ENCODE measurements at regions not wholly inside any gene's neighbourhood (a gene's known extent, or its start where the extent isn't known, plus 50 kb on each side); places are given as distances from the start of the nearest gene placed in this dataset.

DNA sequence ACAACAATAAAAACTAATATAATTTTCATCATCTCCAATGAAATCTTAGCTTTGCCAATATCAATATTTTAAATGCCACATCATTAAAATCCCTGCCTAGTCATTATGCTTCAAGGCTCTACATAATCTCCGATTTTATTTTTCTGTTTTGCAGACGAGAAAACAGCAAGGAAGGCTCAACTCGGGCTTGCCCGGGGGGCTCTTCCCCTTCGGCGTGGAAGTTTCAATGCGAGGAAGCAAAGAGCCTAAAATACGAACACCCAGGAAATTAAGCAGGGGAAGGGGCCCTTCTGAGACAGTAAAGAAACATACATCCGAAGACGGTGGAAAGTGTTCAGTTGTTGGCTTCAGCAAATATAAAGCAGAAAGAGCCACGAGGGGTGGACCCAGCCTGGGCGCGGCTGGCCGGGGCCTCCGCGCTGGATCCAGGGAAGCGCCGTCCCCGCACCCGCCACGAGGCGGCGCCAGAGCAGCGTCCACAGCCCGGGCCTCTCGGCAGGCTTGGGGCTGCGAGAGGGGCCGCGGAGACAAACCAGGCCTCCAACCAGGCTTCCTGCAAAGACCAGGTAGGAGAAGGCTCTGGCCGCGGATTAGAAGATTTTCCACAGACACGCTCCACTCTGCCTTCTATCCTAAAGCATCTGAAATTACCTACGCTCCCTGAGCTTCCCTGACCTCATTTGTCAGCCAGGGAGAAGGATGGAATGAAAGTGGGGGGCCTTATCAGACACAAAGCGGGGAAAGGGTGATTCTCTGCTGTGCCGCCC lies 77.2 kb downstream of the SERPINA3 start:
- H3K27me3 Mint-ChIP-seq (ENCODE audit: low read depth) = peaks cover 24% of the 10 kb centered on the region
- no peaks in the 10 kb centered on the region for H3K36me3 Mint-ChIP-seq
- TF ChIP-seq, protein P1, sequence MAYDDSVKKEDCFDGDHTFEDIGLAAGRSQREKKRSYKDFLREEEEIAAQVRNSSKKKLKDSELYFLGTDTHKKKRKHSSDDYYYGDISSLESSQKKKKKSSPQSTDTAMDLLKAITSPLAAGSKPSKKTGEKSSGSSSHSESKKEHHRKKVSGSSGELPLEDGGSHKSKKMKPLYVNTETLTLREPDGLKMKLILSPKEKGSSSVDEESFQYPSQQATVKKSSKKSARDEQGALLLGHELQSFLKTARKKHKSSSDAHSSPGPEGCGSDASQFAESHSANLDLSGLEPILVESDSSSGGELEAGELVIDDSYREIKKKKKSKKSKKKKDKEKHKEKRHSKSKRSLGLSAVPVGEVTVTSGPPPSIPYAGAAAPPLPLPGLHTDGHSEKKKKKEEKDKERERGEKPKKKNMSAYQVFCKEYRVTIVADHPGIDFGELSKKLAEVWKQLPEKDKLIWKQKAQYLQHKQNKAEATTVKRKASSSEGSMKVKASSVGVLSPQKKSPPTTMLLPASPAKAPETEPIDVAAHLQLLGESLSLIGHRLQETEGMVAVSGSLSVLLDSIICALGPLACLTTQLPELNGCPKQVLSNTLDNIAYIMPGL (CRISPR knock-in tag; IDR thresholded peaks at IDR 0.05) = peak; percentile 60; the same call in 1 of the 2 replicates
- TF ChIP-seq ETV6 (CRISPR knock-in tag; IDR thresholded peaks at IDR 0.05) = no peak
- TF ChIP-seq, protein P2, sequence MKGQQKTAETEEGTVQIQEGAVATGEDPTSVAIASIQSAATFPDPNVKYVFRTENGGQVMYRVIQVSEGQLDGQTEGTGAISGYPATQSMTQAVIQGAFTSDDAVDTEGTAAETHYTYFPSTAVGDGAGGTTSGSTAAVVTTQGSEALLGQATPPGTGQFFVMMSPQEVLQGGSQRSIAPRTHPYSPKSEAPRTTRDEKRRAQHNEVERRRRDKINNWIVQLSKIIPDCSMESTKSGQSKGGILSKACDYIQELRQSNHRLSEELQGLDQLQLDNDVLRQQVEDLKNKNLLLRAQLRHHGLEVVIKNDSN (CRISPR knock-in tag; IDR thresholded peaks at IDR 0.05) = no peak
- TF ChIP-seq, protein P3, sequence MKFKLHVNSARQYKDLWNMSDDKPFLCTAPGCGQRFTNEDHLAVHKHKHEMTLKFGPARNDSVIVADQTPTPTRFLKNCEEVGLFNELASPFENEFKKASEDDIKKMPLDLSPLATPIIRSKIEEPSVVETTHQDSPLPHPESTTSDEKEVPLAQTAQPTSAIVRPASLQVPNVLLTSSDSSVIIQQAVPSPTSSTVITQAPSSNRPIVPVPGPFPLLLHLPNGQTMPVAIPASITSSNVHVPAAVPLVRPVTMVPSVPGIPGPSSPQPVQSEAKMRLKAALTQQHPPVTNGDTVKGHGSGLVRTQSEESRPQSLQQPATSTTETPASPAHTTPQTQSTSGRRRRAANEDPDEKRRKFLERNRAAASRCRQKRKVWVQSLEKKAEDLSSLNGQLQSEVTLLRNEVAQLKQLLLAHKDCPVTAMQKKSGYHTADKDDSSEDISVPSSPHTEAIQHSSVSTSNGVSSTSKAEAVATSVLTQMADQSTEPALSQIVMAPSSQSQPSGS (CRISPR knock-in tag; IDR thresholded peaks at IDR 0.05; ENCODE audit: borderline replicate concordance, low read depth) = no peak
- TF ChIP-seq MYBL2 (CRISPR knock-in tag; IDR thresholded peaks at IDR 0.05) = no peak
- TF ChIP-seq, protein P4, sequence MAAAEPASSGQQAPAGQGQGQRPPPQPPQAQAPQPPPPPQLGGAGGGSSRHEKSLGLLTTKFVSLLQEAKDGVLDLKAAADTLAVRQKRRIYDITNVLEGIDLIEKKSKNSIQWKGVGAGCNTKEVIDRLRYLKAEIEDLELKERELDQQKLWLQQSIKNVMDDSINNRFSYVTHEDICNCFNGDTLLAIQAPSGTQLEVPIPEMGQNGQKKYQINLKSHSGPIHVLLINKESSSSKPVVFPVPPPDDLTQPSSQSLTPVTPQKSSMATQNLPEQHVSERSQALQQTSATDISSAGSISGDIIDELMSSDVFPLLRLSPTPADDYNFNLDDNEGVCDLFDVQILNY (CRISPR knock-in tag; IDR thresholded peaks at IDR 0.05) = no peak
- TF ChIP-seq, protein P5, sequence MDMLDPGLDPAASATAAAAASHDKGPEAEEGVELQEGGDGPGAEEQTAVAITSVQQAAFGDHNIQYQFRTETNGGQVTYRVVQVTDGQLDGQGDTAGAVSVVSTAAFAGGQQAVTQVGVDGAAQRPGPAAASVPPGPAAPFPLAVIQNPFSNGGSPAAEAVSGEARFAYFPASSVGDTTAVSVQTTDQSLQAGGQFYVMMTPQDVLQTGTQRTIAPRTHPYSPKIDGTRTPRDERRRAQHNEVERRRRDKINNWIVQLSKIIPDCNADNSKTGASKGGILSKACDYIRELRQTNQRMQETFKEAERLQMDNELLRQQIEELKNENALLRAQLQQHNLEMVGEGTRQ (CRISPR knock-in tag; IDR thresholded peaks at IDR 0.05) = no peak
- TF ChIP-seq, protein P6, sequence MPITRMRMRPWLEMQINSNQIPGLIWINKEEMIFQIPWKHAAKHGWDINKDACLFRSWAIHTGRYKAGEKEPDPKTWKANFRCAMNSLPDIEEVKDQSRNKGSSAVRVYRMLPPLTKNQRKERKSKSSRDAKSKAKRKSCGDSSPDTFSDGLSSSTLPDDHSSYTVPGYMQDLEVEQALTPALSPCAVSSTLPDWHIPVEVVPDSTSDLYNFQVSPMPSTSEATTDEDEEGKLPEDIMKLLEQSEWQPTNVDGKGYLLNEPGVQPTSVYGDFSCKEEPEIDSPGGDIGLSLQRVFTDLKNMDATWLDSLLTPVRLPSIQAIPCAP (CRISPR knock-in tag; IDR thresholded peaks at IDR 0.05) = no peak
- TF ChIP-seq, protein P7, sequence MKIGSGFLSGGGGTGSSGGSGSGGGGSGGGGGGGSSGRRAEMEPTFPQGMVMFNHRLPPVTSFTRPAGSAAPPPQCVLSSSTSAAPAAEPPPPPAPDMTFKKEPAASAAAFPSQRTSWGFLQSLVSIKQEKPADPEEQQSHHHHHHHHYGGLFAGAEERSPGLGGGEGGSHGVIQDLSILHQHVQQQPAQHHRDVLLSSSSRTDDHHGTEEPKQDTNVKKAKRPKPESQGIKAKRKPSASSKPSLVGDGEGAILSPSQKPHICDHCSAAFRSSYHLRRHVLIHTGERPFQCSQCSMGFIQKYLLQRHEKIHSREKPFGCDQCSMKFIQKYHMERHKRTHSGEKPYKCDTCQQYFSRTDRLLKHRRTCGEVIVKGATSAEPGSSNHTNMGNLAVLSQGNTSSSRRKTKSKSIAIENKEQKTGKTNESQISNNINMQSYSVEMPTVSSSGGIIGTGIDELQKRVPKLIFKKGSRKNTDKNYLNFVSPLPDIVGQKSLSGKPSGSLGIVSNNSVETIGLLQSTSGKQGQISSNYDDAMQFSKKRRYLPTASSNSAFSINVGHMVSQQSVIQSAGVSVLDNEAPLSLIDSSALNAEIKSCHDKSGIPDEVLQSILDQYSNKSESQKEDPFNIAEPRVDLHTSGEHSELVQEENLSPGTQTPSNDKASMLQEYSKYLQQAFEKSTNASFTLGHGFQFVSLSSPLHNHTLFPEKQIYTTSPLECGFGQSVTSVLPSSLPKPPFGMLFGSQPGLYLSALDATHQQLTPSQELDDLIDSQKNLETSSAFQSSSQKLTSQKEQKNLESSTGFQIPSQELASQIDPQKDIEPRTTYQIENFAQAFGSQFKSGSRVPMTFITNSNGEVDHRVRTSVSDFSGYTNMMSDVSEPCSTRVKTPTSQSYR (CRISPR knock-in tag; IDR thresholded peaks at IDR 0.05) = no peak
- TF ChIP-seq TP53 (CRISPR knock-in tag; IDR thresholded peaks at IDR 0.05) = no peak
- TF ChIP-seq TEAD1 (CRISPR knock-in tag; IDR thresholded peaks at IDR 0.05) = no peak
- TF ChIP-seq HMGA2 (CRISPR knock-in tag; IDR thresholded peaks at IDR 0.05) = no peak
- TF ChIP-seq SP1 (CRISPR knock-in tag; conservative IDR thresholded peaks at IDR 0.05) = no peak; the same call in 1 of the 2 replicates
- TF ChIP-seq, protein P8, sequence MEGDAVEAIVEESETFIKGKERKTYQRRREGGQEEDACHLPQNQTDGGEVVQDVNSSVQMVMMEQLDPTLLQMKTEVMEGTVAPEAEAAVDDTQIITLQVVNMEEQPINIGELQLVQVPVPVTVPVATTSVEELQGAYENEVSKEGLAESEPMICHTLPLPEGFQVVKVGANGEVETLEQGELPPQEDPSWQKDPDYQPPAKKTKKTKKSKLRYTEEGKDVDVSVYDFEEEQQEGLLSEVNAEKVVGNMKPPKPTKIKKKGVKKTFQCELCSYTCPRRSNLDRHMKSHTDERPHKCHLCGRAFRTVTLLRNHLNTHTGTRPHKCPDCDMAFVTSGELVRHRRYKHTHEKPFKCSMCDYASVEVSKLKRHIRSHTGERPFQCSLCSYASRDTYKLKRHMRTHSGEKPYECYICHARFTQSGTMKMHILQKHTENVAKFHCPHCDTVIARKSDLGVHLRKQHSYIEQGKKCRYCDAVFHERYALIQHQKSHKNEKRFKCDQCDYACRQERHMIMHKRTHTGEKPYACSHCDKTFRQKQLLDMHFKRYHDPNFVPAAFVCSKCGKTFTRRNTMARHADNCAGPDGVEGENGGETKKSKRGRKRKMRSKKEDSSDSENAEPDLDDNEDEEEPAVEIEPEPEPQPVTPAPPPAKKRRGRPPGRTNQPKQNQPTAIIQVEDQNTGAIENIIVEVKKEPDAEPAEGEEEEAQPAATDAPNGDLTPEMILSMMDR (IDR thresholded peaks at IDR 0.05) = peak; percentile 95
- peaks cover 9% of the 10 kb centered on the region for H3K4me1 Mint-ChIP-seq
- ATAC-seq (peak; percentile 84), DNase-seq (ENCODE audit: low spot score) (peak; percentile 82)
- H3K27ac Mint-ChIP-seq = no peak overlapping the region
- ChIA-PET CTCF (interaction anchor here (0.9 to 2.6 kb wide), 5 partner anchors 18 to 743 kb away, joined by 3 to 20 read pairs (median 5); no protein-coding TSS in a partner anchor), POLR2A (no interaction called here)
- peak overlapping the region; percentile 38; the same call in 1 of the 2 replicates for H3K4me3 Mint-ChIP-seq
- H3K9me3 Mint-ChIP-seq = no peaks in the 10 kb centered on the region

Measured in WTC11 (cell line).